ENCODE measurements at regions not wholly inside any gene's neighbourhood (a gene's known extent, or its start where the extent isn't known, plus 50 kb on each side); places are given as distances from the start of the nearest gene placed in this dataset.

GRCh38 chr12:24360461-24360860, 411.0 kb upstream of the SOX5 start:
- Histone ChIP-seq H3K4me2 (ENCODE audit: low read depth, low read length, poor library complexity, severe bottlenecking) (no peak overlapping the region), H3F3A (ENCODE audit: insufficient read depth) (no peaks in the 10 kb centered on the region), H3K36me3 (ENCODE audit: low read length) (no peaks in the 10 kb centered on the region), H2AFZ (ENCODE audit: low read depth, low read length, severe bottlenecking) (no peak overlapping the region), H3K9ac (ENCODE audit: low read length) (no peak overlapping the region), H3K27ac (ENCODE audit: low read depth, low read length) (no peak overlapping the region), H3K79me2 (ENCODE audit: insufficient read depth, low read length) (no peaks in the 10 kb centered on the region), H3K27me3 (ENCODE audit: low read length) (no peaks in the 10 kb centered on the region), H4K20me1 (ENCODE audit: low read depth, low read length) (no peaks in the 10 kb centered on the region), H3K4me3 (ENCODE audit: insufficient read depth, low read length, poor library complexity, severe bottlenecking) (no peak overlapping the region), H3K9me3 (ENCODE audit: insufficient read depth, low read length) (no peaks in the 10 kb centered on the region), H3K9me2 (replicated peaks; ENCODE audit: insufficient read depth, low read length) (no peaks in the 10 kb centered on the region)
- TF ChIP-seq CTCF (IDR thresholded peaks at IDR 0.05; ENCODE audit: insufficient read depth, low read length, poor library complexity, severe bottlenecking), result no peak

DNA sequence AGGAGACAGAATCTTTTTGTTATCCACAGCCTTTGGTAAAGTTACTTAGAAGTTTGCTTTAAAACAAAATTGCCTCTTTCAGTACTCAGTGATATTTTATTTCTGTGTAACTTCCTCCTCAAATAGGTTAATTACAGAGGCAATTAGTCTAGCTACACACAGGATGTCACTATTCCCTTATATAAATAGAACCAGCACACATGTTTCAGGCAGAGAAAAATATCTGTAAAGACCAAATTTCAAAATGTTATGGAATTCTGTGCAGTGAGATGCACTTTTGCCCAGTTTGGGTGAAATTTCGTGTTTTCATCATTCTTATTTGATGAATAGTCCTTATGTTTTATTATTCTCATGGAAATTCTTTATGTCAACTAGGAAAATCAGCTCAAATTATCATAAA, 410.6 kb upstream of the SOX5 start:
- Histone ChIP-seq H3K36me3 (ENCODE audit: low read length) (no peaks in the 10 kb centered on the region), H3K4me2 (ENCODE audit: low read depth, low read length, poor library complexity, severe bottlenecking) (no peak overlapping the region), H4K20me1 (ENCODE audit: low read depth, low read length) (no peaks in the 10 kb centered on the region), H3K27ac (ENCODE audit: low read depth, low read length) (no peak overlapping the region), H3K79me2 (ENCODE audit: insufficient read depth, low read length) (no peaks in the 10 kb centered on the region), H3K9me2 (replicated peaks; ENCODE audit: insufficient read depth, low read length) (no peaks in the 10 kb centered on the region), H3K27me3 (ENCODE audit: low read length) (no peaks in the 10 kb centered on the region), H3K9ac (ENCODE audit: low read length) (no peak overlapping the region), H3K4me3 (ENCODE audit: insufficient read depth, low read length, poor library complexity, severe bottlenecking) (no peak overlapping the region), H2AFZ (ENCODE audit: low read depth, low read length, severe bottlenecking) (no peak overlapping the region), H3F3A (ENCODE audit: insufficient read depth) (no peaks in the 10 kb centered on the region), H3K9me3 (ENCODE audit: insufficient read depth, low read length) (no peaks in the 10 kb centered on the region)
- no peak for TF ChIP-seq CTCF (IDR thresholded peaks at IDR 0.05; ENCODE audit: insufficient read depth, low read length, poor library complexity, severe bottlenecking)
- TF ChIP-seq EZH2phosphoT487 (conservative IDR thresholded peaks at IDR 0.05; ENCODE audit: low read length), result no peak

DNA sequence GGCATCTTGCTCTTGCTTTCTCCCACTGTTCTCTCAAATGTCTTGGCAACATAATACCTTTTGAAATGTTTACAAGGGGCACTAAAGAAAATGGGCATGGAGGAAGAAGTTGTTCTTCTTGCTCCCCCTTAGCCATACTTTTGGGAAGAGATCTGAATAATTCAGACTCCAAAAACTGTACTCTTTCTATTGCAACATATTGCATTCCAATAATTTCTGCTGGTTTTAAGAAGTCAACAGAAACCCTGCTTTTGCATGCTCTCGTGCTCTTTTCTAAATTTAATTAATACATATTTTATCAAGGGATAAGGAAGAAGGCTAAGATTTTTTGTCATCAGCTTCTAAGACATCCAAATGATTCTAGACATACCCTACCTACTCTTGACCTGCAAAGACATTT, 409.9 kb upstream of the SOX5 start:
- Histone ChIP-seq H3K36me3 (ENCODE audit: low read length) (no peaks in the 10 kb centered on the region), H3K4me2 (ENCODE audit: low read depth, low read length, poor library complexity, severe bottlenecking) (no peak overlapping the region), H3K9ac (ENCODE audit: low read length) (no peak overlapping the region), H3K4me3 (ENCODE audit: insufficient read depth, low read length, poor library complexity, severe bottlenecking) (no peak overlapping the region), H3K79me2 (ENCODE audit: insufficient read depth, low read length) (no peaks in the 10 kb centered on the region), H3K27me3 (ENCODE audit: low read length) (no peaks in the 10 kb centered on the region), H4K20me1 (ENCODE audit: low read depth, low read length) (no peaks in the 10 kb centered on the region), H3K27ac (ENCODE audit: low read depth, low read length) (no peak overlapping the region), H3F3A (ENCODE audit: insufficient read depth) (no peaks in the 10 kb centered on the region), H2AFZ (ENCODE audit: low read depth, low read length, severe bottlenecking) (no peak overlapping the region), H3K9me2 (replicated peaks; ENCODE audit: insufficient read depth, low read length) (no peaks in the 10 kb centered on the region), H3K9me3 (ENCODE audit: insufficient read depth, low read length) (no peaks in the 10 kb centered on the region)
- no peak for TF ChIP-seq EZH2phosphoT487 (conservative IDR thresholded peaks at IDR 0.05; ENCODE audit: low read length)

DNA sequence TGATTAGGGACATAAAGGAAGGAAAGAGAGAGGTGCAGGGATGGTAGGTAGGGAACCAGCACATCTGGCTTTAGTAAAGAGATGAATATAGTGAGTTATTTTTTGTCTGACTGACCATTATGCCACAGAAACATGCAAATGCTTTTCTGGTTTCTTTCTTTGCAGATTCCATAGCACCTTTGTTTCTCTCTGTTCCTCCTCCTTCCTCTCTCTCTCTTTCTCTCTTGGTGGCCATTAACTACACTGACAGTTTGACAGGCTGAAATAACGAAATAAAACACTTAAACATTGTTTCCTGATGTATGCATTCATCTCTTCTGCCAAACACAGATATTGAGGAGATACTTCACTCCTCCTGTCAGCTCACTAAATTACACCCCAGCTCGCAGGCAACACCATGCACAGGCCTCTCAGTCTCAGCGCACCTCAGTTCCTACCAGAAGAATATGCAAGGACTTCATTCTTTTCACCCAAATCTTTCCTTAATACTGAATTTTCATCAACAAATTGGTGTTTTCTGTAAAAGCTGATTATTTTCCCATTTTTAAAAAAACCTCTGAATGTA, 406.9 kb upstream of the SOX5 start:
- no peaks in the 10 kb centered on the region for H3K9me2 ChIP-seq (replicated peaks; ENCODE audit: insufficient read depth, low read length)
- H3F3A ChIP-seq (ENCODE audit: insufficient read depth), result no peaks in the 10 kb centered on the region
- H3K9me3 ChIP-seq (ENCODE audit: insufficient read depth, low read length), result no peaks in the 10 kb centered on the region
- H3K27ac ChIP-seq (ENCODE audit: low read depth, low read length), result no peak overlapping the region
- no peaks in the 10 kb centered on the region for H3K79me2 ChIP-seq (ENCODE audit: insufficient read depth, low read length)
- no peaks in the 10 kb centered on the region for H3K27me3 ChIP-seq (ENCODE audit: low read length)
- no peak overlapping the region for H2AFZ ChIP-seq (ENCODE audit: low read depth, low read length, severe bottlenecking)
- no peaks in the 10 kb centered on the region for H3K36me3 ChIP-seq (ENCODE audit: low read length)
- H3K4me3 ChIP-seq (ENCODE audit: insufficient read depth, low read length, poor library complexity, severe bottlenecking), result no peak overlapping the region
- H3K9ac ChIP-seq (ENCODE audit: low read length), result no peak overlapping the region
- TF ChIP-seq CTCF (IDR thresholded peaks at IDR 0.05; ENCODE audit: insufficient read depth, low read length, poor library complexity, severe bottlenecking), result no peak
- no peak for TF ChIP-seq EZH2phosphoT487 (conservative IDR thresholded peaks at IDR 0.05; ENCODE audit: low read length)
- H3K4me2 ChIP-seq (ENCODE audit: low read depth, low read length, poor library complexity, severe bottlenecking), result no peak overlapping the region
- H4K20me1 ChIP-seq (ENCODE audit: low read depth, low read length), result no peaks in the 10 kb centered on the region
